WTC11 (cell line): ENCODE measurements at regions not wholly inside any gene's neighbourhood (a gene's known extent, or its start where the extent isn't known, plus 50 kb on each side); places are given as distances from the start of the nearest gene placed in this dataset.
"Not testable (repeated sequence)": the region's sequence is repeated elsewhere in the genome, so short reads cannot be mapped to it uniquely, and the experiment has no call there.

Experiments
- ATAC-seq: fragments of 200-7000 bp; cut with Tn5 transposase; 2 replicates; pipeline ENCODE4 v1.10.0; 2021; ENCODE audit warnings: mild to moderate bottlenecking, moderate library complexity
- CTCF ChIA-PET: fragments of 300-600 bp; sonication (Branson Sonifier 250); formaldehyde crosslinking; loops from one replicate; lab custom pipeline; 2021; ENCODE audit warnings: antibody characterized with exemption; lab: Charles Lee
- POLR2A ChIA-PET: fragments of 350-600 bp; sonication (Branson Sonifier 250); formaldehyde crosslinking; loops from one replicate; lab custom pipeline; 2021; ENCODE audit warnings: antibody characterized with exemption; lab: Charles Lee
- DNase-seq: peaks from one replicate; pipeline ENCODE4 v3.0.0; 2021; ENCODE audit warnings: low spot score
- H3K27ac Mint-ChIP-seq: 2 replicates; pipeline ENCODE4 v1.8.0; 2021; ENCODE audit warnings: mixed read lengths
- H3K27me3 Mint-ChIP-seq: 2 replicates; pipeline ENCODE4 v1.8.0; 2021; ENCODE audit warnings: low read depth, mild to moderate bottlenecking, moderate library complexity, mixed read lengths
- H3K36me3 Mint-ChIP-seq: 2 replicates; pipeline ENCODE4 v1.8.0; 2021; ENCODE audit warnings: mixed read lengths
- H3K4me1 Mint-ChIP-seq: 2 replicates; pipeline ENCODE4 v1.8.0; 2022; ENCODE audit warnings: mixed read lengths
- H3K4me3 Mint-ChIP-seq: 2 replicates; pipeline ENCODE4 v1.8.0; 2021; ENCODE audit warnings: mild to moderate bottlenecking, moderate library complexity, mixed read lengths
- H3K9me3 Mint-ChIP-seq: 2 replicates; pipeline ENCODE4 v1.8.0; 2021; ENCODE audit warnings: mixed read lengths
- CDX4 ChIP-seq: fragments of 250-450 bp; sonication (Bioruptor Pico); IDR thresholded peaks from 2 replicates; pipeline ENCODE4 v1.9.0; 2021; ENCODE audit warnings: moderate library complexity, mild to moderate bottlenecking, inconsistent platforms, borderline replicate concordance
- CREM ChIP-seq: sonication (generic); formaldehyde crosslinking; IDR thresholded peaks from 2 replicates; pipeline ENCODE4 v1.8.1; 2022; ENCODE audit warnings: mild to moderate bottlenecking, missing genetic modification reagents, moderate library complexity
- FOXP1 ChIP-seq: sonication (generic); formaldehyde crosslinking; IDR thresholded peaks from 2 replicates; pipeline ENCODE4 v1.8.0; 2022; ENCODE audit warnings: missing genetic modification reagents, mild to moderate bottlenecking, moderate library complexity, borderline replicate concordance
- HMGA2 ChIP-seq: fragments of 250-450 bp; sonication (Bioruptor Pico); IDR thresholded peaks from 2 replicates; pipeline ENCODE4 v1.4.0; 2021; ENCODE audit warnings: mild to moderate bottlenecking, moderate library complexity
- USF2 ChIP-seq: sonication (generic); formaldehyde crosslinking; IDR thresholded peaks from 2 replicates; pipeline ENCODE4 v1.8.1; 2023; ENCODE audit warnings: mild to moderate bottlenecking, missing genetic modification reagents, moderate library complexity
- ZNF219 ChIP-seq: sonication (generic); formaldehyde crosslinking; IDR thresholded peaks from 2 replicates; pipeline ENCODE4 v1.8.0; 2023; ENCODE audit warnings: missing genetic modification reagents, mild to moderate bottlenecking, borderline replicate concordance
- ZNF232 ChIP-seq: sonication (generic); formaldehyde crosslinking; IDR thresholded peaks from 2 replicates; pipeline ENCODE4 v1.8.0; 2022; ENCODE audit warnings: mild to moderate bottlenecking, missing genetic modification reagents
- ZNF396 ChIP-seq: fragments of 250-450 bp; sonication (Bioruptor Pico); IDR thresholded peaks from 2 replicates; pipeline ENCODE4 v1.8.0; 2021; ENCODE audit warnings: mild to moderate bottlenecking, moderate library complexity, borderline replicate concordance
- ZNF416 ChIP-seq: fragments of 250-450 bp; sonication (Bioruptor Pico); IDR thresholded peaks from 2 replicates; pipeline ENCODE4 v1.9.0; 2021; ENCODE audit warnings: mild to moderate bottlenecking, inconsistent platforms
- ZNF423 ChIP-seq: fragments of 250-450 bp; sonication (Bioruptor Pico); IDR thresholded peaks from 2 replicates; pipeline ENCODE4 v2.1.2; 2022; ENCODE audit warnings: mild to moderate bottlenecking, moderate library complexity
- TF ChIP-seq, protein P1 (sequence below): sonication (generic); formaldehyde crosslinking; IDR thresholded peaks from 2 replicates; pipeline ENCODE4 v1.8.1; 2022; ENCODE audit warnings: mild to moderate bottlenecking, missing genetic modification reagents, moderate library complexity, borderline replicate concordance
- TF ChIP-seq, protein P2 (sequence below): sonication (generic); formaldehyde crosslinking; IDR thresholded peaks from 2 replicates; pipeline ENCODE4 v1.8.1; 2023; ENCODE audit warnings: mild to moderate bottlenecking, missing genetic modification reagents
- TF ChIP-seq, protein P3 (sequence below): sonication (generic); formaldehyde crosslinking; IDR thresholded peaks from 2 replicates; pipeline ENCODE4 v1.8.1; 2022; ENCODE audit warnings: low read depth, missing genetic modification reagents, borderline replicate concordance

- Mint-ChIP-seq H3K27ac (no peak overlapping the region), H3K36me3 (no peaks in the 10 kb centered on the region), H3K4me1 (0 out of 2 replicates have a peak, but pooled peaks cover 4% of the 10 kb centered on the region), H3K4me3 (no peak overlapping the region), H3K27me3 (no peaks in the 10 kb centered on the region), H3K9me3 (peaks cover 9% of the 10 kb centered on the region)
- no peak for DNase-seq
- CTCF ChIA-PET: no interaction called here
- TF ChIP-seq FOXP1 (CRISPR knock-in tag) (no peak), ZNF423 (CRISPR knock-in tag) (no peak)
- TF ChIP-seq, all 79 proteins: peak for 0
- POLR2A ChIA-PET: no interaction called here
- ATAC-seq: no peak
These were observed 303.6 kb downstream of the NDUFA10 start for GRCh38 chr2:239721531-239721930.

DNA sequence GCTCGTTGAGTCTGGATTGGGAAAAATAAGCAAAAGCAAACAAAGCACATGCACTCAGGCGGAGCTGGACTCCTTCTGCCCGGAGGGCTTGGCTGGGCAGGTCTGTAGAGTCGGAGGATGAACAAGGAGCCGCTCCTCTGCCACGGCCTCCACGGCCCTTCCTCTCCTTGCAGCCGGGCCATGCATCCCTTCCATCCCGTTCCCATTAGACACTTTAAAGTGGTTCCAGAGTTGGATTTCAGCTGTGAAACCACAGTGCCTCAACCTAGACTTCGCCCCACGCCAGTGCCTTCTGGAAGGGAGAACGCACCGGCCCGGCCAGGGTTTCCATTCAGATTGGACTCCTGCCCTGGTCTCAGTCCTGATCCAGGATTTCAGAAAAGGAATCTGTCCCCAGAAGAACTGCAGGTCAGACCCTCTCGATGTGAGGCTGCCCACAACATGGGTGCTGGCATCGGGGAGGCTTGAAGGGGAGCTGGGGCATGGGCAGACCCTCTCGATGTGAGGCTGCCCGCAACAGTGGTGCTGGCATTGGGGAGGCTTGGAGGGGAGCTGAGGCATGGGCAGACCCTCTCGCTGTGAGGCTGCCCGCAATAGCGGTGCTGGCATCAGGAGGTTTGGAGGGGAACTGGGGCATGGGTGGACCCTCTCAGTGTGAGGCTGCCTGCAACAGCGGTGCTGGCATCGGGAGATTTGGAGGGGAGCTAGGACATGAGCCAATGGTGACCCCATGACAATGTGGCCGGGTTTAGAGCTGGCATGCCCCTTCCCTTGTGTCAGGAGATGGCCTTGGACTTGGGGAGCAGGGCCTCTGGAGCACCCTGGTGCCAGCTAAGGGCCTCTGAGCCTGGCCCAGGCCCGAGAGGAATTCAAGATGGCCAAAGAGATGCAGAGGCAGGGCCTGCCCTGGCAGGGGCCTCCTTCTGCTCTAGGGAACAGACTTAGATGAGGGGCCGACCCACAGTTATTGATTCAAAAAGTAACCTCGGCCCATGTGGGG, 304.5 kb downstream of the NDUFA10 start:
- no peak overlapping the region for H3K4me3 Mint-ChIP-seq
- no peak for TF ChIP-seq HMGA2 (CRISPR knock-in tag)
- no peak for TF ChIP-seq ZNF219 (CRISPR knock-in tag)
- POLR2A ChIA-PET: no interaction called here
- peaks cover 9% of the 10 kb centered on the region for H3K9me3 Mint-ChIP-seq
- ATAC-seq (no peak), DNase-seq (no peak)
- no peaks in the 10 kb centered on the region for H3K36me3 Mint-ChIP-seq
- H3K27ac Mint-ChIP-seq: no peak overlapping the region
- no peaks in the 10 kb centered on the region for H3K27me3 Mint-ChIP-seq
- CTCF ChIA-PET: no interaction called here
- 0 out of 2 replicates have a peak, but pooled peaks cover 4% of the 10 kb centered on the region for H3K4me1 Mint-ChIP-seq

DNA sequence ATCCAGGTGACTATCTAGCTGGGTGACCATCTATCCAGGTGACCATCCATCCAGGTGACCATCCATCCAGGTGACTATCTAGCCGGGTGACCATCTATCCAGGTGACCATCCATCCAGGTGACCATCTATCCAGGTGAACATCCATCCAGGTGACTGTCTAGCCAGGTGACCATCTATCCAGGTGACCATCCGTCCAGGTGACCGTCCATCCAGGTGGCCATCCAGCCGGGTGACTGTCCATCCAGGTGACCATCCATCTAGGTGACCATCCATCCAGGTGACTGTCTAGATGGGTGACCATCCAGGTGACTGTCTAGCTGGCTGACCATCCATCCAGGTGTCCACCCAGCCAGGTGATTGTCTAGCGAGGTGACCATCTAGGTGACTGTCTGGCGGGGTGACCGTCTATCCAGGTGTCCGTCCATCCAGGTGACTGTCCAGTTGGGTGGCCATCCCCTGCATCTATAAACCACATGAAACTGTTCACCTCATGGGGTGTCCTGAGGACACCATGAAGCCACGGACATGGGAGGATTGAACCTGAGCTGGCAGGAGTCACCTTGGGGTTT, 305.3 kb downstream of the NDUFA10 start:
- no peak for ATAC-seq

GRCh38 chr2:239718991-239719390, 306.2 kb downstream of the NDUFA10 start:
- H3K36me3 Mint-ChIP-seq, H3K27ac Mint-ChIP-seq, DNase-seq, POLR2A ChIA-PET, ATAC-seq, CTCF ChIA-PET, H3K4me1 Mint-ChIP-seq, H3K4me3 Mint-ChIP-seq, H3K27me3 Mint-ChIP-seq: not testable (repeated sequence)
- H3K9me3 Mint-ChIP-seq: peaks cover 14% of the 10 kb centered on the region

More for the DNA sequence above, 305.3 kb downstream of the NDUFA10 start:
- no peaks in the 10 kb centered on the region for H3K27me3 Mint-ChIP-seq
- peaks cover 9% of the 10 kb centered on the region for H3K9me3 Mint-ChIP-seq
- no peaks in the 10 kb centered on the region for H3K36me3 Mint-ChIP-seq
- H3K4me3 Mint-ChIP-seq: no peak overlapping the region
- TF ChIP-seq, protein P1, sequence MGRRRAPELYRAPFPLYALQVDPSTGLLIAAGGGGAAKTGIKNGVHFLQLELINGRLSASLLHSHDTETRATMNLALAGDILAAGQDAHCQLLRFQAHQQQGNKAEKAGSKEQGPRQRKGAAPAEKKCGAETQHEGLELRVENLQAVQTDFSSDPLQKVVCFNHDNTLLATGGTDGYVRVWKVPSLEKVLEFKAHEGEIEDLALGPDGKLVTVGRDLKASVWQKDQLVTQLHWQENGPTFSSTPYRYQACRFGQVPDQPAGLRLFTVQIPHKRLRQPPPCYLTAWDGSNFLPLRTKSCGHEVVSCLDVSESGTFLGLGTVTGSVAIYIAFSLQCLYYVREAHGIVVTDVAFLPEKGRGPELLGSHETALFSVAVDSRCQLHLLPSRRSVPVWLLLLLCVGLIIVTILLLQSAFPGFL (CRISPR knock-in tag): no peak
- no peak overlapping the region for H3K27ac Mint-ChIP-seq
- DNase-seq: no peak
- ChIA-PET CTCF (no interaction called here), POLR2A (no interaction called here)
- H3K4me1 Mint-ChIP-seq: 0 out of 2 replicates have a peak, but pooled peaks cover 4% of the 10 kb centered on the region

DNA sequence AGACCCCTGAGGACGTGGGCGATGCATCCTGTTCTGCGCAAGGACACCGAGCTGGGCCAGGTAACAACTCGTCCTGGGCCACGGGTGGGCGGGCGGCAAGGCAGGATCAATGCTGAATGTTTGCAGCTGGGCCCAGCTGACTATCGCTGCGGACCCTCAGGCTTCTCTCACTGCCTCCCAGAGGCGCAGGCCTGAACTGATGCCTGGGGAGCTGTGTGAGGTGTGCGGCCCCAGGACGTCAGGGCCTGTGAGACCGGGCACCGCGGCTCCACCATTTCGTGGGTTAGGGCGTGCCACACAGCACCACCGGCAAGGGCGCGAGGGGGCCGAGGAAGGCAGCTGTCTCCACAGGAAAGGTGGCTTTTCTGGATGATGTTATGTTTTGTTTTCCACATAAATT, 307.4 kb downstream of the NDUFA10 start:
- ATAC-seq (no peak), DNase-seq (no peak)
- H3K27me3 Mint-ChIP-seq: peaks cover 2% of the 10 kb centered on the region; the same call in 1 of the 2 replicates
- no peak overlapping the region for H3K27ac Mint-ChIP-seq
- POLR2A ChIA-PET: interaction anchor here (0.5 kb wide), 1 partner anchor 62 kb away, joined by 3 read pairs; no protein-coding TSS in a partner anchor
- H3K36me3 Mint-ChIP-seq: peaks cover 6% of the 10 kb centered on the region
- 0 out of 2 replicates have a peak, but pooled peaks cover 4% of the 10 kb centered on the region for H3K4me1 Mint-ChIP-seq
- H3K4me3 Mint-ChIP-seq: no peak overlapping the region
- CTCF ChIA-PET: interaction anchor here (0.6 kb wide), 1 partner anchor 25 kb away, joined by 3 read pairs; no protein-coding TSS in a partner anchor
- H3K9me3 Mint-ChIP-seq: peaks cover 22% of the 10 kb centered on the region
- TF ChIP-seq, protein P2, sequence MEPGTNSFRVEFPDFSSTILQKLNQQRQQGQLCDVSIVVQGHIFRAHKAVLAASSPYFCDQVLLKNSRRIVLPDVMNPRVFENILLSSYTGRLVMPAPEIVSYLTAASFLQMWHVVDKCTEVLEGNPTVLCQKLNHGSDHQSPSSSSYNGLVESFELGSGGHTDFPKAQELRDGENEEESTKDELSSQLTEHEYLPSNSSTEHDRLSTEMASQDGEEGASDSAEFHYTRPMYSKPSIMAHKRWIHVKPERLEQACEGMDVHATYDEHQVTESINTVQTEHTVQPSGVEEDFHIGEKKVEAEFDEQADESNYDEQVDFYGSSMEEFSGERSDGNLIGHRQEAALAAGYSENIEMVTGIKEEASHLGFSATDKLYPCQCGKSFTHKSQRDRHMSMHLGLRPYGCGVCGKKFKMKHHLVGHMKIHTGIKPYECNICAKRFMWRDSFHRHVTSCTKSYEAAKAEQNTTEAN (CRISPR knock-in tag): no peak
- TF ChIP-seq ZNF396 (CRISPR knock-in tag) (no peak), ZNF232 (CRISPR knock-in tag) (no peak), CREM (CRISPR knock-in tag) (no peak), USF2 (CRISPR knock-in tag) (no peak), ZNF416 (CRISPR knock-in tag) (no peak), CDX4 (CRISPR knock-in tag) (no peak)
- TF ChIP-seq, protein P3, sequence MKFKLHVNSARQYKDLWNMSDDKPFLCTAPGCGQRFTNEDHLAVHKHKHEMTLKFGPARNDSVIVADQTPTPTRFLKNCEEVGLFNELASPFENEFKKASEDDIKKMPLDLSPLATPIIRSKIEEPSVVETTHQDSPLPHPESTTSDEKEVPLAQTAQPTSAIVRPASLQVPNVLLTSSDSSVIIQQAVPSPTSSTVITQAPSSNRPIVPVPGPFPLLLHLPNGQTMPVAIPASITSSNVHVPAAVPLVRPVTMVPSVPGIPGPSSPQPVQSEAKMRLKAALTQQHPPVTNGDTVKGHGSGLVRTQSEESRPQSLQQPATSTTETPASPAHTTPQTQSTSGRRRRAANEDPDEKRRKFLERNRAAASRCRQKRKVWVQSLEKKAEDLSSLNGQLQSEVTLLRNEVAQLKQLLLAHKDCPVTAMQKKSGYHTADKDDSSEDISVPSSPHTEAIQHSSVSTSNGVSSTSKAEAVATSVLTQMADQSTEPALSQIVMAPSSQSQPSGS (CRISPR knock-in tag): no peak
